ENCODE measurements at regions not wholly inside any gene's neighbourhood (a gene's known extent, or its start where the extent isn't known, plus 50 kb on each side); places are given as distances from the start of the nearest gene placed in this dataset.

DNA sequence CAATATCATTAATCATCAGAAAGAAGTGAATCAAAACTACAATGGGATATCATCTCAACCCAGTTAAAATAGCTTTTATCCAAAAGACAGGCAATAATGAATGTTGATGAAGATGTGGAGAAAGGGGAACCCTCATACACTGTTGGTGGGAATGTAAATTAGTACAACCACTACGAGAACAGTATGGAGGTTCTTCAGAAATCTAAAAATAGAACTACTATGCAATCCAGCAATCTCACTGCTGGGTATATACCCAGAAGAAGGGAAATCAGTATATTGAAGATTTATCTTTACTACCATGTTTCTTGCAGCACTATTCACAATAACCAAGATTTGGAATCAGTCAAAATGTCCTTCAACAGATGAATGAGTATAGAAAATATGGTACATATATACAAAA is 189.8 kb downstream of the HHIPL2 start:
- H3K4me3 ChIP-seq (ENCODE audit: low read length): no peak overlapping the region
- H3K9me3 ChIP-seq (ENCODE audit: low read depth, low read length): peaks cover 6% of the 10 kb centered on the region
- no peaks in the 10 kb centered on the region for H3K4me1 ChIP-seq (ENCODE audit: insufficient read depth, low read length)
- H3K27me3 ChIP-seq (ENCODE audit: insufficient read depth, low read length): no peaks in the 10 kb centered on the region

DNA sequence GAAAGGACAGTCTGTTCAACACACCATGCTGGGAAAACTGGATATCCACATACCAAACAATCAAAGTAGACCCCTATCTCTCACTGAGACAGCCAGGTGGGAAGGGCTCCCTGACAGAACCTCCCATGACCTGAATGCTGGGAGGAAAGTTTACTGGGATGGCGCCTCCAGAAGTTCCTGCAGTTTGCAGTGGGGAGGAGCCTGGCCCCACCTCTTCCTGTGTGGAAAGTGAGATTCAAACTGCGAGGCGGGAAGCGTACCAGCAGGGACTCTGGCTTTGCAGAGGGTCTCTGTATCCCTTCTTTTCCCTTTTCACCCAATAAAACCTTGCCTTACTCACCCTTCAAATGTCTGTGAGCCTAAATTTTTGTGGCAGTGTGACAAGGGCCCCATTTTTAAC is 190.7 kb downstream of the HHIPL2 start:
- Histone ChIP-seq H3K4me3 (ENCODE audit: low read length) (no peak overlapping the region), H3K4me1 (ENCODE audit: insufficient read depth, low read length) (no peaks in the 10 kb centered on the region), H3K27me3 (ENCODE audit: insufficient read depth, low read length) (no peaks in the 10 kb centered on the region), H3K9me3 (ENCODE audit: low read depth, low read length) (peaks cover 6% of the 10 kb centered on the region)

- no peaks in the 10 kb centered on the region for H3K4me1 ChIP-seq (ENCODE audit: insufficient read depth, low read length)
- H3K9me3 ChIP-seq (ENCODE audit: low read depth, low read length): no peaks in the 10 kb centered on the region
- no peak overlapping the region for H3K4me3 ChIP-seq (ENCODE audit: low read length)
- H3K27me3 ChIP-seq (ENCODE audit: insufficient read depth, low read length): no peaks in the 10 kb centered on the region
Observed at GRCh38 chr1:222347627-222348026, 200.3 kb downstream of the HHIPL2 start.

GRCh38 chr1:222346955-222347354 is 200.9 kb downstream of the HHIPL2 start:
- Histone ChIP-seq H3K4me1 (ENCODE audit: insufficient read depth, low read length) (no peaks in the 10 kb centered on the region), H3K9me3 (ENCODE audit: low read depth, low read length) (no peaks in the 10 kb centered on the region), H3K27me3 (ENCODE audit: insufficient read depth, low read length) (no peaks in the 10 kb centered on the region), H3K4me3 (ENCODE audit: low read length) (no peak overlapping the region)

DNA sequence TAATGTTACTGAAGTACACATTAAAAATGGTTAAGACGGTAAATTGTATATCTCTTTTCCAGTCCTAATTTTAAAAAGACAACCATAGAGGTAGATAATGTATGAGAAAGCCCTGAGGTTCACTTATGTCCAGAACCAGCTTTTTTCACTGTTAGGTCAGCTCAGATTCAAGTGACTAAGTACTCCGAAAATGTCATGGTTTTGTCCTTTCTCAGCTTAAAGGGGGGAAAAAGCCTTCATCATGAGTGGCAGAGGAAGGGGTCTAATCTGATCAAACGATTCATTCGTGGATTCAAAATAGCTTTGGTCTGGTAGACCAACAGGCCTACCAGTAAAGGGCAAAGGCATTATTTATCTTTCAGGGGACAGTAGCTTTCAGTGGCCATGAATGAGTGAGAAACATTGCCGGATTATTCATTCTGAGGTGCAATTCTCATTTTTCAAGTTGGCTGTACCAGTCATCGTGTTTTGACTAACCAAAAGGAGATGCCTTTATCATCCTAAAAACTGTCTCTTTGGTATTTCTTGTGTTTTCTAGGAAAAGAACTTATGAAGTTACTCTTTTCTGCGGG is 208.4 kb downstream of the HHIPL2 start:
- no peaks in the 10 kb centered on the region for H3K4me1 ChIP-seq (ENCODE audit: insufficient read depth, low read length)

GRCh38 chr1:222335586-222335985 is 212.3 kb downstream of the HHIPL2 start:
- no peak overlapping the region for H3K4me3 ChIP-seq (ENCODE audit: low read length)
- H3K27me3 ChIP-seq (ENCODE audit: insufficient read depth, low read length): no peaks in the 10 kb centered on the region
- H3K9me3 ChIP-seq (ENCODE audit: low read depth, low read length): no peaks in the 10 kb centered on the region
- H3K4me1 ChIP-seq (ENCODE audit: insufficient read depth, low read length): no peaks in the 10 kb centered on the region

More for the DNA sequence above, 208.4 kb downstream of the HHIPL2 start:
- no peaks in the 10 kb centered on the region for H3K9me3 ChIP-seq (ENCODE audit: low read depth, low read length)
- no peak overlapping the region for H3K4me3 ChIP-seq (ENCODE audit: low read length)
- H3K27me3 ChIP-seq (ENCODE audit: insufficient read depth, low read length): no peaks in the 10 kb centered on the region

GRCh38 chr1:222334026-222334680 is 213.8 kb downstream of the HHIPL2 start:
- no peaks in the 10 kb centered on the region for H3K9me3 ChIP-seq (ENCODE audit: low read depth, low read length)
- peaks cover 3% of the 10 kb centered on the region for H3K27me3 ChIP-seq (ENCODE audit: insufficient read depth, low read length)
- no peak overlapping the region for H3K4me3 ChIP-seq (ENCODE audit: low read length)
- no peaks in the 10 kb centered on the region for H3K4me1 ChIP-seq (ENCODE audit: insufficient read depth, low read length)

DNA sequence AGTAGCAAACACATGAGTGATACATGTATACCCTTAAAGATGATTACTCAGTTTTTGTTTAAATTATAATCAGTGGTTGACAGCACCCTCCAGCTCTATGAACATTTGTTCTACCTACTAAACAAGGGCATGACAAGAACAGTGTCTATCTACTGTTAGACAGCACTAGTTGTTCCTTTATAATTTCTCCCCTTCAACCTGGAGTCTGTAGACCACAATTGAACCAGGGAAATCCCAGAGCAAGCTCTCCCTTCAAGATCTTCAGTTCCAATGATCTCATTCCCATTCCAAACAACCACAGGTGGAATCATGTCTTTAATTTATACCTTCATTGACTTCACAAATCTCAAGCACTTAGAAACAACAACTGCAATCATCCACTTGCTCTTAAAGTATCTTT is 216.1 kb downstream of the HHIPL2 start:
- Histone ChIP-seq H3K4me1 (ENCODE audit: insufficient read depth, low read length) (no peaks in the 10 kb centered on the region), H3K4me3 (ENCODE audit: low read length) (no peak overlapping the region), H3K27me3 (ENCODE audit: insufficient read depth, low read length) (peaks cover 3% of the 10 kb centered on the region), H3K9me3 (ENCODE audit: low read depth, low read length) (no peaks in the 10 kb centered on the region)

- no peaks in the 10 kb centered on the region for H3K9me3 ChIP-seq (ENCODE audit: low read depth, low read length)
- peaks cover 3% of the 10 kb centered on the region for H3K27me3 ChIP-seq (ENCODE audit: insufficient read depth, low read length)
- no peaks in the 10 kb centered on the region for H3K4me1 ChIP-seq (ENCODE audit: insufficient read depth, low read length)
- H3K4me3 ChIP-seq (ENCODE audit: low read length): no peak overlapping the region
Observed at GRCh38 chr1:222331340-222331739, 216.6 kb downstream of the HHIPL2 start.

DNA sequence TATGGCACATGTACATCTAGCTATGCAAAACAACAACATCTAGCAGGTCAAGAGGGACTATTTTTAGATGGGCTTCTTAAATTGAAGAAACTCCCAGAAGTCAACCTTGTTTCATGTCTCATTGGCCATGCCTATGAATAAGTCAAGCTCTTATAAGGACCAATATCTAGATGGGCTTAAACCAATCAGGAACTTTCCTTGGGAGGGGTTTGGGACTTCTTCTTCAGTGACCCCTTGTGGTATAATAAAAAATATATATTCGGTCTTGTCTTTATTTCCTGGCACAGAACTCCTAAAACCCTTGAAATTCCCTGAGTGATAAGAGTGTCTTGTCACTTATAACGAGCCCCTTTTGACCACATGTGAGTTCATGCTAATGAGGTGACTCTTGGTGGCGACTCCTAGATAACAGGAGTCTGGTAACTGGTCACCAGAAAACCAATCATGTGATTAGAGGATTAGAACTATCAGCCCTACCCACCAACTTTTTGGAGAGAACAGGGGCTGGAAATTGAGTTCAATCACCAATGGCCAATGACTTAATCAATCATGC is 218.3 kb downstream of the HHIPL2 start:
- Histone ChIP-seq H3K4me1 (ENCODE audit: insufficient read depth, low read length) (no peaks in the 10 kb centered on the region), H3K9me3 (ENCODE audit: low read depth, low read length) (no peaks in the 10 kb centered on the region), H3K4me3 (ENCODE audit: low read length) (no peak overlapping the region), H3K27me3 (ENCODE audit: insufficient read depth, low read length) (peaks cover 3% of the 10 kb centered on the region)

GRCh38 chr1:222326710-222327036 is 221.2 kb downstream of the HHIPL2 start:
- Histone ChIP-seq H3K27me3 (ENCODE audit: insufficient read depth, low read length) (peaks cover 3% of the 10 kb centered on the region), H3K4me1 (ENCODE audit: insufficient read depth, low read length) (no peaks in the 10 kb centered on the region), H3K9me3 (ENCODE audit: low read depth, low read length) (no peaks in the 10 kb centered on the region), H3K4me3 (ENCODE audit: low read length) (no peak overlapping the region)

DNA sequence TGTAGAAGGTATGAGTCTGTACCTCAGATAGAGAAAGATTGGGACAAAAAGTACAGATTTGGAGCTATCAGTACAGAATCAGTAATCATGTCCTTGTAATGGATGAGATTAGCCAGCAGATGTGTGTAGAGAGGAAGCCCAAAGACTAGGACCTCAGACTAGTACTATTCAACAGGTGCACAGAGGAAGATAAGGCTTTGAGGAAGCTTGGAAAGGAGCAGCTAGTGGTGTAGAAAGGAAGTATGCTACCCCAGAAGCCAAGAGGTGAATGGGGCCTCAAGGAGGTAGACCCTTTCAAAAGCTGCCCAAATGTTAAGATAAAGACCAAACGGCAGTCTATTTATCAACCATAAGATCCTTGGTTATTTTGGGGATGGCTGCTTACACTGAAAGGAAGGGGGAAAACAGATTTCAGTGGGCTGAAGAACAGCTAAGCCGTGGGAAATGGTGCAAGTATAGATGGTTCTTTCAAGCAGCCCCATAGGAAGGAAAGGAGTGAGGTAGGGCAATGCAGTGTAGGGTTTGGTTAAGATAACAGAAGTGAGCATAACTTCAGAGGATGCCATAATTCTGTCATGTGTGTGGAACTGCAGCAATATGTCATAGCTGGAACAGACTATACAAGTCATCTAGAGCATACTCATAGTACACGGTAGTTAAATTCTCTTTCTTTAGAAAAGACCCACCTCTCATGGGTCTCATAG is 221.7 kb downstream of the HHIPL2 start:
- no peak overlapping the region for H3K4me3 ChIP-seq (ENCODE audit: low read length)
- H3K4me1 ChIP-seq (ENCODE audit: insufficient read depth, low read length): no peaks in the 10 kb centered on the region
- H3K9me3 ChIP-seq (ENCODE audit: low read depth, low read length): no peaks in the 10 kb centered on the region
- peaks cover 3% of the 10 kb centered on the region for H3K27me3 ChIP-seq (ENCODE audit: insufficient read depth, low read length)

- Histone ChIP-seq H3K27me3 (ENCODE audit: insufficient read depth, low read length) (peaks cover 3% of the 10 kb centered on the region), H3K9me3 (ENCODE audit: low read depth, low read length) (no peaks in the 10 kb centered on the region), H3K4me3 (ENCODE audit: low read length) (no peak overlapping the region), H3K4me1 (ENCODE audit: insufficient read depth, low read length) (no peaks in the 10 kb centered on the region)
Observed at GRCh38 chr1:222325506-222325905, 222.4 kb downstream of the HHIPL2 start.

- no peaks in the 10 kb centered on the region for H3K9me3 ChIP-seq (ENCODE audit: low read depth, low read length)
- no peak overlapping the region for H3K4me3 ChIP-seq (ENCODE audit: low read length)
- H3K4me1 ChIP-seq (ENCODE audit: insufficient read depth, low read length): no peaks in the 10 kb centered on the region
- no peaks in the 10 kb centered on the region for H3K27me3 ChIP-seq (ENCODE audit: insufficient read depth, low read length)
Observed at GRCh38 chr1:222314839-222315238, 233.1 kb downstream of the HHIPL2 start.

GRCh38 chr1:222310836-222311235 is 237.1 kb downstream of the HHIPL2 start:
- Histone ChIP-seq H3K4me1 (ENCODE audit: insufficient read depth, low read length) (no peaks in the 10 kb centered on the region), H3K9me3 (ENCODE audit: low read depth, low read length) (no peaks in the 10 kb centered on the region), H3K27me3 (ENCODE audit: insufficient read depth, low read length) (no peaks in the 10 kb centered on the region), H3K4me3 (ENCODE audit: low read length) (no peak overlapping the region)

Data from mononuclear cell (primary cell).